HepG2 (cell line): ENCODE measurements at regions not wholly inside any gene's neighbourhood (a gene's known extent, or its start where the extent isn't known, plus 50 kb on each side); places are given as distances from the start of the nearest gene placed in this dataset.

ENCODE experiments used
- BCL6 ChIP-seq: IDR thresholded peaks from 2 replicates; pipeline ENCODE4 v1.6.1; 2016; ENCODE audit warnings: missing genetic modification reagents, missing compliant biosample characterization
- CCAR2 ChIP-seq: fragments of 200-400 bp; formaldehyde crosslinking; optimal IDR thresholded peaks from 2 replicates; pipeline ENCODE3; 2018; ENCODE audit warnings: low read depth, mild to moderate bottlenecking, low read length, moderate library complexity
- DNMT3B ChIP-seq: conservative IDR thresholded peaks from 2 replicates; pipeline ENCODE4 v1.6.1; 2016; ENCODE audit warnings: missing biosample characterization, control low read depth
- FLYWCH1 ChIP-seq: sonication (generic); formaldehyde crosslinking; IDR thresholded peaks from 2 replicates; pipeline ENCODE4 v1.8.1; 2023; ENCODE audit warnings: mild to moderate bottlenecking, missing genetic modification reagents
- FOXK2 ChIP-seq: fragments of 450-650 bp; IDR thresholded peaks from 2 replicates; pipeline ENCODE4 v1.6.1; 2016
- FOXM1 ChIP-seq: sonication (generic); formaldehyde crosslinking; IDR thresholded peaks from 2 replicates; pipeline ENCODE4 v1.5.0; 2020; ENCODE audit warnings: missing genetic modification reagents
- GATAD2A ChIP-seq: IDR thresholded peaks from 2 replicates; pipeline ENCODE4 v1.6.1; 2016
- HMG20A ChIP-seq: IDR thresholded peaks from 2 replicates; pipeline ENCODE4 v1.6.1; 2016; ENCODE audit warnings: borderline replicate concordance
- HNF4G ChIP-seq, 2 experiments: sonication (generic) in 1 of 2; formaldehyde crosslinking in 1 of 2; IDR thresholded peaks; 2 replicates each; pipeline versions ENCODE4 v1.4.0 to v1.6.1; 2011 to 2020; ENCODE audit warnings: borderline replicate concordance in 2 of 2, low read depth in 2 of 2, mild to moderate bottlenecking in 2 of 2, low read length in 1 of 2, missing genetic modification reagents in 1 of 2, moderate library complexity in 1 of 2
- KLF6 ChIP-seq: IDR thresholded peaks from 2 replicates; pipeline ENCODE4 v1.8.0; 2016; ENCODE audit warnings: missing biosample characterization, missing genetic modification reagents
- MBD4 ChIP-seq: IDR thresholded peaks from 2 replicates; pipeline ENCODE4 v1.6.1; 2012; ENCODE audit warnings: low read length, inconsistent platforms, borderline replicate concordance
- MED13 ChIP-seq: sonication (generic); formaldehyde crosslinking; IDR thresholded peaks from 2 replicates; pipeline ENCODE4 v1.5.0; 2020; ENCODE audit warnings: missing genetic modification reagents
- MED8 ChIP-seq: sonication (generic); formaldehyde crosslinking; IDR thresholded peaks from 2 replicates; pipeline ENCODE4 v1.8.1; 2023; ENCODE audit warnings: mild to moderate bottlenecking, missing genetic modification reagents; ENCODE audit not compliant: insufficient replicate concordance
- NONO ChIP-seq, 2 experiments: fragments of 450-650 bp in 1 of 2; sonication (generic) in 1 of 2; formaldehyde crosslinking in 1 of 2; IDR thresholded peaks in 1 of 2; conservative IDR thresholded peaks in 1 of 2; 2 replicates each; pipeline versions ENCODE4 v1.6.1 to v1.8.0; 2017 to 2022; ENCODE audit warnings: mild to moderate bottlenecking in 1 of 2, missing genetic modification reagents in 1 of 2, moderate library complexity in 1 of 2
- NR2C2 ChIP-seq: sonication (generic); formaldehyde crosslinking; IDR thresholded peaks from 2 replicates; pipeline ENCODE4 v1.4.0; 2020; ENCODE audit warnings: missing genetic modification reagents, mild to moderate bottlenecking, moderate library complexity, borderline replicate concordance
- TSC22D2 ChIP-seq: sonication (generic); formaldehyde crosslinking; IDR thresholded peaks from 2 replicates; pipeline ENCODE4 v1.5.1; 2020; ENCODE audit warnings: missing genetic modification reagents, mild to moderate bottlenecking, borderline replicate concordance
- ZFP36L1 ChIP-seq: sonication (generic); formaldehyde crosslinking; IDR thresholded peaks from 2 replicates; pipeline ENCODE4 v1.8.0; 2022; ENCODE audit warnings: mild to moderate bottlenecking, missing genetic modification reagents, moderate library complexity
- ZFP82 ChIP-seq: sonication (generic); formaldehyde crosslinking; IDR thresholded peaks from 2 replicates; pipeline ENCODE4 v1.5.1; 2020; ENCODE audit warnings: mild to moderate bottlenecking, missing genetic modification reagents, borderline replicate concordance
- ZNF160 ChIP-seq: sonication (generic); formaldehyde crosslinking; IDR thresholded peaks from 2 replicates; pipeline ENCODE4 v1.8.0; 2022; ENCODE audit warnings: mild to moderate bottlenecking, inconsistent platforms, missing genetic modification reagents
- ZNF207 ChIP-seq: fragments of 450-650 bp; IDR thresholded peaks from 2 replicates; pipeline ENCODE4 v1.6.1; 2016; ENCODE audit warnings: antibody characterized with exemption, borderline replicate concordance
- ZNF256 ChIP-seq: sonication (generic); formaldehyde crosslinking; conservative IDR thresholded peaks from 2 replicates; pipeline ENCODE4 v1.4.0; 2020; ENCODE audit warnings: missing genetic modification reagents
- ZNF335 ChIP-seq: sonication (generic); formaldehyde crosslinking; IDR thresholded peaks from 2 replicates; pipeline ENCODE4 v1.4.0; 2020; ENCODE audit warnings: missing genetic modification reagents
- ZNF367 ChIP-seq: sonication (generic); formaldehyde crosslinking; IDR thresholded peaks from 2 replicates; pipeline ENCODE4 v1.4.0; 2020; ENCODE audit warnings: missing genetic modification reagents, borderline replicate concordance
- ZNF563 ChIP-seq: sonication (generic); formaldehyde crosslinking; IDR thresholded peaks from 2 replicates; pipeline ENCODE4 v1.8.0; 2022; ENCODE audit warnings: mild to moderate bottlenecking, moderate library complexity, missing genetic modification reagents
- ZNF567 ChIP-seq: sonication (generic); formaldehyde crosslinking; IDR thresholded peaks from 2 replicates; pipeline ENCODE4 v1.8.1; 2023; ENCODE audit warnings: mild to moderate bottlenecking, missing genetic modification reagents, borderline replicate concordance
- ZNF597 ChIP-seq: sonication (generic); formaldehyde crosslinking; IDR thresholded peaks from 2 replicates; pipeline ENCODE4 v1.5.0; 2020; ENCODE audit warnings: missing genetic modification reagents
- ZNF607 ChIP-seq: sonication (generic); formaldehyde crosslinking; IDR thresholded peaks from 2 replicates; pipeline ENCODE4 v1.5.1; 2020; ENCODE audit warnings: missing genetic modification reagents, mild to moderate bottlenecking, borderline replicate concordance
- ZNF703 ChIP-seq: sonication (generic); formaldehyde crosslinking; IDR thresholded peaks from 2 replicates; pipeline ENCODE4 v1.5.1; 2020; ENCODE audit warnings: missing genetic modification reagents, mild to moderate bottlenecking, moderate library complexity, borderline replicate concordance
- ZNF780A ChIP-seq: sonication (generic); formaldehyde crosslinking; IDR thresholded peaks from 2 replicates; pipeline ENCODE4 v1.8.0; 2022; ENCODE audit warnings: mild to moderate bottlenecking, missing genetic modification reagents, moderate library complexity
- ZSCAN31 ChIP-seq: sonication (generic); formaldehyde crosslinking; IDR thresholded peaks from 2 replicates; pipeline ENCODE4 v1.5.0; 2020; ENCODE audit warnings: low read depth, mild to moderate bottlenecking, missing genetic modification reagents
- TF ChIP-seq, protein P1 (sequence below): IDR thresholded peaks from 2 replicates; pipeline ENCODE4 v1.6.1; 2016; ENCODE audit warnings: low read depth

- TF ChIP-seq KLF6 (CRISPR knock-in tag) (peak; percentile 100), FOXM1 (CRISPR knock-in tag) (peak; percentile 99), MED8 (no peak), HNF4G (IDR thresholded peaks at IDR 0.05; ENCODE audit: borderline replicate concordance, low read depth, low read length) (no peak), HNF4G (CRISPR knock-in tag; IDR thresholded peaks at IDR 0.05; ENCODE audit: borderline replicate concordance, low read depth) (peak; percentile 83), GATAD2A (peak; percentile 93), ZNF597 (CRISPR knock-in tag) (no peak), NONO (IDR thresholded peaks at IDR 0.05) (no peak), NONO (CRISPR knock-in tag; conservative IDR thresholded peaks at IDR 0.05) (no peak), ZNF160 (peak; percentile 99), ZNF367 (peak; percentile 99), ZNF563 (peak; percentile 100), ZNF256 (CRISPR knock-in tag) (peak; percentile 100), FOXK2 (no peak), BCL6 (CRISPR knock-in tag) (peak; percentile 95), ZNF703 (CRISPR knock-in tag) (peak; percentile 93; the same call in 1 of the 2 replicates), ZSCAN31 (CRISPR knock-in tag) (peak; percentile 99), FLYWCH1 (CRISPR knock-in tag) (peak; percentile 99), CCAR2 (no peak), HMG20A (CRISPR knock-in tag) (peak; percentile 96), ZFP82 (CRISPR knock-in tag) (peak; percentile 99), ZFP36L1 (CRISPR knock-in tag) (peak; percentile 100), ZNF780A (CRISPR knock-in tag) (peak; percentile 99), ZNF607 (CRISPR knock-in tag) (peak; percentile 100), DNMT3B (peak; percentile 100), ZNF207 (no peak), NR2C2 (0 out of 2 replicates have a peak, but pooled peaks have one; percentile 45), ZNF335 (peak; percentile 98), MED13 (peak; percentile 99), TSC22D2 (CRISPR knock-in tag) (peak; percentile 100), ZNF567 (peak; percentile 92; the same call in 1 of the 2 replicates), MBD4 (no peak)
- TF ChIP-seq, protein P1, sequence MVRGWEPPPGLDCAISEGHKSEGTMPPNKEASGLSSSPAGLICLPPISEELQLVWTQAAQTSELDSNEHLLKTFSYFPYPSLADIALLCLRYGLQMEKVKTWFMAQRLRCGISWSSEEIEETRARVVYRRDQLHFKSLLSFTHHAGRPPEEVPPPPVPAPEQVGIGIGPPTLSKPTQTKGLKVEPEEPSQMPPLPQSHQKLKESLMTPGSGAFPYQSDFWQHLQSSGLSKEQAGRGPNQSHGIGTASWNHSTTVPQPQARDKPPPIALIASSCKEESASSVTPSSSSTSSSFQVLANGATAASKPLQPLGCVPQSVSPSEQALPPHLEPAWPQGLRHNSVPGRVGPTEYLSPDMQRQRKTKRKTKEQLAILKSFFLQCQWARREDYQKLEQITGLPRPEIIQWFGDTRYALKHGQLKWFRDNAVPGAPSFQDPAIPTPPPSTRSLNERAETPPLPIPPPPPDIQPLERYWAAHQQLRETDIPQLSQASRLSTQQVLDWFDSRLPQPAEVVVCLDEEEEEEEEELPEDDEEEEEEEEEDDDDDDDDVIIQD (CRISPR knock-in tag), result peak; percentile 99
These were observed 98.8 kb downstream of the LHX2 start (continued) for GRCh38 chr9:124110307-124110915.
